ENCODE measurements at regions not wholly inside any gene's neighbourhood (a gene's known extent, or its start where the extent isn't known, plus 50 kb on each side); places are given as distances from the start of the nearest gene placed in this dataset.

DNA sequence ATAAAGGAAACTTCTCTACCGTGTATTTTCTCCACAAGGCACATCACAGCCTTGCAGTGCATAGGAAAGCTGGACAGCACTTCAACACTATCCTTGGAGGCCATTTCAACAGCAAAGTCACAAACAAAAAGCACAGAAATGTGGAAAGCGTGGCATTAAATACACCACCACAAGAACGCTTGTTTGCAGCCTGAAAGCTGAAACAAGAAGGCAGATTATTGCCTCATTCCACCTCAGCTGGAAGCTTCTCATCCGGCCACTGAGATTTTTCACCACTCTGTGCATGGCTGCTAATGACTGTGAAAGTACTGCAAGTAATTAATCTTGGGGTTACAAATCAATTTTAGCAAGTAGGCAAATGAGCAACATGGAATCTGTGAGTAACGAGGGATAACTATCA lies 50.9 kb upstream of the GALNT2 start:
- TF ChIP-seq, protein P1, sequence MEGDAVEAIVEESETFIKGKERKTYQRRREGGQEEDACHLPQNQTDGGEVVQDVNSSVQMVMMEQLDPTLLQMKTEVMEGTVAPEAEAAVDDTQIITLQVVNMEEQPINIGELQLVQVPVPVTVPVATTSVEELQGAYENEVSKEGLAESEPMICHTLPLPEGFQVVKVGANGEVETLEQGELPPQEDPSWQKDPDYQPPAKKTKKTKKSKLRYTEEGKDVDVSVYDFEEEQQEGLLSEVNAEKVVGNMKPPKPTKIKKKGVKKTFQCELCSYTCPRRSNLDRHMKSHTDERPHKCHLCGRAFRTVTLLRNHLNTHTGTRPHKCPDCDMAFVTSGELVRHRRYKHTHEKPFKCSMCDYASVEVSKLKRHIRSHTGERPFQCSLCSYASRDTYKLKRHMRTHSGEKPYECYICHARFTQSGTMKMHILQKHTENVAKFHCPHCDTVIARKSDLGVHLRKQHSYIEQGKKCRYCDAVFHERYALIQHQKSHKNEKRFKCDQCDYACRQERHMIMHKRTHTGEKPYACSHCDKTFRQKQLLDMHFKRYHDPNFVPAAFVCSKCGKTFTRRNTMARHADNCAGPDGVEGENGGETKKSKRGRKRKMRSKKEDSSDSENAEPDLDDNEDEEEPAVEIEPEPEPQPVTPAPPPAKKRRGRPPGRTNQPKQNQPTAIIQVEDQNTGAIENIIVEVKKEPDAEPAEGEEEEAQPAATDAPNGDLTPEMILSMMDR (IDR thresholded peaks at IDR 0.05) = no peak
- TF ChIP-seq EZH2 (IDR thresholded peaks at IDR 0.05; ENCODE audit: borderline replicate concordance, insufficient read depth, low read depth, low read length, poor library complexity, severe bottlenecking) = no peak

All from B cell (primary cell).